ENCODE measurements at regions not wholly inside any gene's neighbourhood (a gene's known extent, or its start where the extent isn't known, plus 50 kb on each side); places are given as distances from the start of the nearest gene placed in this dataset.

GRCh38 chr5:15425766-15426165 is 74.2 kb upstream of the FBXL7 start:
- Histone ChIP-seq H3K27me3 (ENCODE audit: control insufficient read depth, insufficient read depth, low read length) (peaks cover 2% of the 10 kb centered on the region; the same call in 1 of the 2 replicates), H2AK9ac (replicated peaks; ENCODE audit: low read depth, low read length, poor library complexity) (no peak overlapping the region), H2BK5ac (ENCODE audit: low read depth, low read length, poor library complexity, severe bottlenecking) (no peak overlapping the region), H3K4me3 (ENCODE audit: insufficient read depth, low read depth, low read length) (no peak overlapping the region), H2BK15ac (ENCODE audit: low read depth, low read length) (no peak overlapping the region), H2BK120ac (ENCODE audit: low read depth, low read length) (no peak overlapping the region), H3K9me1 (ENCODE audit: insufficient read depth, low read length) (no peaks in the 10 kb centered on the region), H3K9ac (ENCODE audit: low read depth, low read length) (no peak overlapping the region), H3K56ac (ENCODE audit: extremely low read depth, insufficient read depth, low read length) (no peak overlapping the region), H3K4ac (ENCODE audit: low read depth, low read length) (no peak overlapping the region), H3K27ac (ENCODE audit: insufficient read depth, low read length) (no peak overlapping the region), H3K4me1 (ENCODE audit: control insufficient read depth, insufficient read depth, low read length) (no peaks in the 10 kb centered on the region), H3K23ac (ENCODE audit: low read depth, low read length) (no peak overlapping the region), H2BK20ac (ENCODE audit: low read depth, low read length) (no peak overlapping the region), H4K20me1 (ENCODE audit: insufficient read depth, low read length) (no peaks in the 10 kb centered on the region), H2AK5ac (ENCODE audit: low read depth, low read length) (no peak overlapping the region), H2AFZ (replicated peaks; ENCODE audit: low read length, poor library complexity) (no peak overlapping the region), H3K18ac (ENCODE audit: low read depth, low read length) (no peak overlapping the region), H4K8ac (ENCODE audit: low read depth in 2 of 2, low read length in 2 of 2) (no peak overlapping the region), H4K91ac (ENCODE audit: insufficient read depth, low read depth, low read length) (no peak overlapping the region), H3K79me1 (ENCODE audit: low read depth in 1 of 2, low read length in 2 of 2) (no peaks in the 10 kb centered on the region), H3K4me2 (ENCODE audit: low read depth, low read length) (no peak overlapping the region), H3K9me3 (ENCODE audit: control insufficient read depth, insufficient read depth, low read length) (no peaks in the 10 kb centered on the region), H3K36me3 (ENCODE audit: control insufficient read depth, insufficient read depth, low read length) (no peaks in the 10 kb centered on the region), H3K14ac (replicated peaks; ENCODE audit: low read depth, low read length) (no peak overlapping the region), H4K5ac (ENCODE audit: low read depth, low read length) (no peak overlapping the region)
- no TSS peak for BruUV-seq (replicated peaks)
- TF ChIP-seq USF2 (IDR thresholded peaks at IDR 0.05; ENCODE audit: low read depth, low read length) (no peak), MXI1 (IDR thresholded peaks at IDR 0.05; ENCODE audit: borderline replicate concordance, low read depth, low read length) (no peak), RAD21 (IDR thresholded peaks at IDR 0.05; ENCODE audit: low read length) (no peak), MAFK (IDR thresholded peaks at IDR 0.05; ENCODE audit: low read depth, low read length) (no peak), RCOR1 (IDR thresholded peaks at IDR 0.05; ENCODE audit: insufficient replicate concordance, low read length) (no peak), SMC3 (IDR thresholded peaks at IDR 0.05; ENCODE audit: low read depth, low read length) (no peak), ELK1 (IDR thresholded peaks at IDR 0.05; ENCODE audit: borderline replicate concordance, low read depth, low read length) (no peak), NFE2L2 (IDR thresholded peaks at IDR 0.05; ENCODE audit: low read depth, low read length) (no peak), CTCF (conservative IDR thresholded peaks at IDR 0.05; ENCODE audit: low read depth, low read length) (no peak), CHD1 (IDR thresholded peaks at IDR 0.05; ENCODE audit: low read depth, low read length) (no peak), CEBPB (IDR thresholded peaks at IDR 0.05; ENCODE audit: low read depth, low read length) (no peak), FOS (IDR thresholded peaks at IDR 0.05; ENCODE audit: low read depth, low read length) (no peak), RFX5 (IDR thresholded peaks at IDR 0.05; ENCODE audit: low read depth, low read length) (no peak), MAZ (IDR thresholded peaks at IDR 0.05; ENCODE audit: borderline replicate concordance, low read depth, low read length) (no peak), POLR2A (IDR thresholded peaks at IDR 0.05; ENCODE audit: low read depth, low read length) (no peak), BHLHE40 (IDR thresholded peaks at IDR 0.05; ENCODE audit: low read depth, low read length) (no peak)
- ChIA-PET CTCF (no interaction called here), POLR2A (ENCODE audit: unreplicated experiment) (no interaction called here)
- intact Hi-C loops (cut with micrococcal nuclease), result no loop called here
- DNase-seq (no peak), ATAC-seq (ENCODE audit: low read depth) (no peak)
- in situ Hi-C loops (cut with MboI; ENCODE audit: low sequenced_read_pairs), result no loop called here
- dilution Hi-C loops (cut with HindIII; ENCODE audit: low sequenced_read_pairs, unreplicated experiment), result no loop called here
- WGBS, 2 experiments (ENCODE audit: extremely low coverage in 2 of 2, insufficient read length in 1 of 2), result no CpG with 5 or more reads among the region's 6 CpGs

Data from IMR-90 (cell line).